Erythroblast (primary cell): ENCODE measurements at regions not wholly inside any gene's neighbourhood (a gene's known extent, or its start where the extent isn't known, plus 50 kb on each side); places are given as distances from the start of the nearest gene placed in this dataset.

Experiments used
- GATA1 ChIP-seq: IDR thresholded peaks from 2 replicates; pipeline ENCODE4 v1.6.1; 2011; ENCODE audit warnings: low read depth, mild to moderate bottlenecking, control low read depth, low read length, moderate library complexity
- POLR2A ChIP-seq: IDR thresholded peaks from 2 replicates; pipeline ENCODE4 v1.6.1; 2011; ENCODE audit warnings: mild to moderate bottlenecking, low read length

- TF ChIP-seq POLR2A (no peak), GATA1 (no peak)
These were observed 220.7 kb downstream of the NDUFA10 start for GRCh38 chr2:239804161-239805042.
